K562 (cell line): ENCODE measurements at regions not wholly inside any gene's neighbourhood (a gene's known extent, or its start where the extent isn't known, plus 50 kb on each side); places are given as distances from the start of the nearest gene placed in this dataset.

Source experiments
- ATAC-seq: fragments of 200-7000 bp; cut with Tn5 transposase; 3 replicates; pipeline ENCODE4 v1.9.1; 2020; ENCODE audit warnings: moderate library complexity
- BruUV-seq: library from RNA; stranded (reverse); fragments of 400-500 nt; replicated peaks from 2 replicates; lab custom pipeline; 2021; lab: Mats Ljungman, UMichigan
- CTCF ChIA-PET: fragments of 300-600 bp; formaldehyde crosslinking; extraction: SDS; loops from one replicate; lab custom pipeline; 2021; ENCODE audit warnings: low intra/inter-chr PET ratio; lab: Yijun Ruan, JAX
- POLR2A ChIA-PET: fragments of 300-600, 350-650 bp; sonication (Branson Sonifier 250); formaldehyde crosslinking; extraction: SDS; loops from one replicate; lab custom pipeline; 2021; ENCODE audit warnings: antibody characterized with exemption, inconsistent platforms; lab: Yijun Ruan, JAX
- DNase-seq, 4 experiments: peaks; one replicate each; pipeline versions ENCODE4 v3.0.0 to v3.0.0-alpha.2; 2011 to 2018; ENCODE audit warnings: low spot score in 3 of 4, mixed read lengths in 3 of 4; ENCODE audit errors: extremely low read depth in 1 of 4
- FAIRE-seq: peaks from 2 replicates; lab custom pipeline; 2011; peaks lifted over from hg19 to GRCh38; lab: Jason Lieb, UNC
- H2AFZ ChIP-seq: 2 replicates; pipeline ENCODE4 v1.6.0; 2011; ENCODE audit warnings: low read depth, low read length, control low read depth, inconsistent platforms
- H3K27ac ChIP-seq: fragments of 200-600 bp; 3 replicates; pipeline ENCODE4 v1.8.0; 2011; ENCODE audit warnings: low read depth, mild to moderate bottlenecking, control low read depth, inconsistent platforms, low read length, moderate library complexity, mixed read lengths; ENCODE audit errors: extremely low read depth
- H3K27me3 ChIP-seq, 2 experiments: fragments of 300-600 bp in 1 of 2; 2 replicates in 1 of 2; 3 replicates in 1 of 2; pipeline versions ENCODE4 v1.6.0 to v1.8.0; 2011; ENCODE audit warnings: inconsistent platforms in 2 of 2, low read length in 2 of 2, mild to moderate bottlenecking in 1 of 2, mixed read lengths in 1 of 2, moderate library complexity in 1 of 2; ENCODE audit not compliant: control insufficient read depth in 2 of 2, insufficient read depth in 2 of 2
- H3K36me3 ChIP-seq: fragments of 300-600 bp; 3 replicates; pipeline ENCODE4 v1.8.0; 2011; ENCODE audit warnings: mild to moderate bottlenecking, low read length, inconsistent platforms; ENCODE audit not compliant: control insufficient read depth, insufficient read depth
- H3K4me1 ChIP-seq, 2 experiments: fragments of 200-600 bp in 1 of 2; replicated peaks in 1 of 2; 2 replicates in 1 of 2; 3 replicates in 1 of 2; pipeline versions ENCODE4 v1.5.1 to v1.8.0; 2011; ENCODE audit warnings: inconsistent platforms in 2 of 2, low read length in 2 of 2, mild to moderate bottlenecking in 1 of 2, mixed read lengths in 1 of 2, moderate library complexity in 1 of 2; ENCODE audit not compliant: control insufficient read depth in 2 of 2, insufficient read depth in 2 of 2
- H3K4me2 ChIP-seq: 2 replicates; pipeline ENCODE4 v1.6.1; 2011; ENCODE audit warnings: low read length, control low read depth, inconsistent platforms, mixed read lengths; ENCODE audit not compliant: insufficient read depth
- H3K4me3 ChIP-seq: fragments of 200-600 bp; sonication (generic), shearing (Covaris generic); 2 replicates; pipeline ENCODE4 v1.5.1; 2016; ENCODE audit warnings: control low read depth, inconsistent platforms
- H3K79me2 ChIP-seq: fragments of 200-600 bp; 3 replicates; pipeline ENCODE4 v1.8.0; 2011; ENCODE audit warnings: low read length, inconsistent platforms; ENCODE audit not compliant: control insufficient read depth, insufficient read depth
- H3K9ac ChIP-seq, 2 experiments: 2 replicates each; pipeline versions ENCODE4 v1.6.0 to v1.6.1; 2011; ENCODE audit warnings: low read depth in 2 of 2, low read length in 2 of 2, control low read depth in 1 of 2, inconsistent platforms in 1 of 2, mild to moderate bottlenecking in 1 of 2, mixed read lengths in 1 of 2; ENCODE audit not compliant: insufficient read depth in 1 of 2
- H3K9me1 ChIP-seq: one replicate; pipeline ENCODE4 v1.6.0; 2011; ENCODE audit warnings: inconsistent platforms, mild to moderate bottlenecking, low read length, moderate library complexity; ENCODE audit not compliant: control insufficient read depth, insufficient read depth
- H3K9me3 ChIP-seq: replicated peaks from 2 replicates; pipeline ENCODE4 v1.5.1; 2011; ENCODE audit warnings: low read depth, low read length, inconsistent platforms; ENCODE audit not compliant: control insufficient read depth, insufficient read depth
- H4K20me1 ChIP-seq: replicated peaks from 2 replicates; pipeline ENCODE4 v1.6.1; 2011; ENCODE audit warnings: low read length, inconsistent platforms, mixed read lengths; ENCODE audit not compliant: control insufficient read depth, insufficient read depth
- CHAMP1 ChIP-seq: fragments of 450-650 bp; IDR thresholded peaks from 2 replicates; pipeline ENCODE4 v1.6.1; 2016; ENCODE audit warnings: mild to moderate bottlenecking
- CTCF ChIP-seq, 3 experiments: IDR thresholded peaks in 2 of 3; conservative IDR thresholded peaks in 1 of 3; 2 replicates each; pipeline ENCODE4 v1.5.1; 2011 to 2012; ENCODE audit warnings: low read length in 3 of 3, mild to moderate bottlenecking in 3 of 3, control low read depth in 2 of 3, improper control_type of control experiment in 1 of 3, inconsistent platforms in 1 of 3, low read depth in 1 of 3, mixed read lengths in 1 of 3, moderate library complexity in 1 of 3; ENCODE audit not compliant: insufficient read depth in 2 of 3
- FOXK2 ChIP-seq, 2 experiments: fragments of 450-650 bp; IDR thresholded peaks in 1 of 2; conservative IDR thresholded peaks in 1 of 2; 2 replicates each; pipeline ENCODE4 v1.6.1; 2016; ENCODE audit warnings: low read depth in 2 of 2, mild to moderate bottlenecking in 1 of 2
- POLR2B ChIP-seq: fragments of 450-650 bp; IDR thresholded peaks from 2 replicates; pipeline ENCODE4 v1.6.1; 2018; ENCODE audit warnings: low read depth; ENCODE audit not compliant: partially characterized antibody
- SETDB1 ChIP-seq: IDR thresholded peaks from one replicate; pipeline ENCODE4 v1.6.1; 2012; ENCODE audit warnings: low read length, control low read depth, inconsistent platforms
- SMARCA5 ChIP-seq: fragments of 450-650 bp; IDR thresholded peaks from 2 replicates; pipeline ENCODE4 v1.6.1; 2016
- ZKSCAN1 ChIP-seq: fragments of 150-350 bp; IDR thresholded peaks from 2 replicates; pipeline ENCODE4 v1.6.1; 2016; ENCODE audit warnings: low read depth, low read length
- WGBS: fragments of 100-300 bp; shearing (Covaris generic); methylation state at CpG from one replicate; pipeline ENCODE4 v1.1.6; 2016; ENCODE audit warnings: low coverage, mixed read lengths; ENCODE audit not compliant: insufficient coverage; ENCODE audit errors: missing lambda C conversion rate; 5-methylcytosine and 5-hydroxymethylcytosine counted together
- in situ Hi-C: fragments of 300-500 bp; cut with MboI; formaldehyde crosslinking; loops from 4 replicates; pipeline ENCODE4 v1.15.0; 2018; ENCODE audit warnings: inconsistent platforms, mixed read lengths
- intact Hi-C: fragments of 100-400 bp; cut with micrococcal nuclease; formaldehyde crosslinking; loops from 2 replicates; pipeline ENCODE4 v1.14.2; 2022
- TF ChIP-seq, protein P1 (sequence below), 2 experiments: fragments of 200-800 bp in 1 of 2; sonication (Bioruptor generic) in 1 of 2; sonication (generic) in 1 of 2; formaldehyde crosslinking in 1 of 2; IDR thresholded peaks in 1 of 2; conservative IDR thresholded peaks in 1 of 2; 2 replicates each; pipeline versions ENCODE4 v1.5.0 to v1.6.1; 2016 to 2020; ENCODE audit warnings: missing compliant biosample characterization in 1 of 2, missing genetic modification characterization in 1 of 2, missing genetic modification reagents in 1 of 2
- TF ChIP-seq, protein P2 (sequence below): fragments of 250-450 bp; sonication (Bioruptor Pico); IDR thresholded peaks from 2 replicates; pipeline ENCODE4 v1.5.0; 2022; ENCODE audit warnings: mild to moderate bottlenecking

GRCh38 chr7:43014406-43014805, 82.2 kb downstream of the MRPL32 start:
- Histone ChIP-seq H4K20me1 (no peaks in the 10 kb centered on the region), H3K4me1 (no peaks in the 10 kb centered on the region; a peak in 1 of 5 replicates), H3K9ac (no peak overlapping the region), H3K4me2 (no peak overlapping the region), H3K79me2 (no peaks in the 10 kb centered on the region), H3K9me3 (no peaks in the 10 kb centered on the region), H3K4me3 (no peak overlapping the region), H3K27me3 (no peaks in the 10 kb centered on the region), H3K9me1 (no peaks in the 10 kb centered on the region), H3K36me3 (no peaks in the 10 kb centered on the region), H3K27ac (no peak overlapping the region), H2AFZ (no peak overlapping the region)
- in situ Hi-C loops: no loop called here
- no peak for FAIRE-seq
- DNase-seq: no peak
- CTCF ChIA-PET: no interaction called here
- ATAC-seq: no peak
- no TSS peak for BruUV-seq
- WGBS: 76% methylated on average over 4 of the region's 4 CpGs
- TF ChIP-seq FOXK2 (conservative IDR thresholded peaks at IDR 0.05 in 1 of 2, IDR thresholded peaks at IDR 0.05 in 1 of 2; ENCODE audit: low read depth in 2 of 2): no peak
- TF ChIP-seq, protein P1, sequence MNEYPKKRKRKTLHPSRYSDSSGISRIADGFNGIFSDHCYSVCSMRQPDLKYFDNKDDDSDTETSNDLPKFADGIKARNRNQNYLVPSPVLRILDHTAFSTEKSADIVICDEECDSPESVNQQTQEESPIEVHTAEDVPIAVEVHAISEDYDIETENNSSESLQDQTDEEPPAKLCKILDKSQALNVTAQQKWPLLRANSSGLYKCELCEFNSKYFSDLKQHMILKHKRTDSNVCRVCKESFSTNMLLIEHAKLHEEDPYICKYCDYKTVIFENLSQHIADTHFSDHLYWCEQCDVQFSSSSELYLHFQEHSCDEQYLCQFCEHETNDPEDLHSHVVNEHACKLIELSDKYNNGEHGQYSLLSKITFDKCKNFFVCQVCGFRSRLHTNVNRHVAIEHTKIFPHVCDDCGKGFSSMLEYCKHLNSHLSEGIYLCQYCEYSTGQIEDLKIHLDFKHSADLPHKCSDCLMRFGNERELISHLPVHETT (CRISPR knock-in tag; conservative IDR thresholded peaks at IDR 0.05 in 1 of 2, IDR thresholded peaks at IDR 0.05 in 1 of 2): no peak
- no peak for TF ChIP-seq SETDB1
- TF ChIP-seq, protein P2, sequence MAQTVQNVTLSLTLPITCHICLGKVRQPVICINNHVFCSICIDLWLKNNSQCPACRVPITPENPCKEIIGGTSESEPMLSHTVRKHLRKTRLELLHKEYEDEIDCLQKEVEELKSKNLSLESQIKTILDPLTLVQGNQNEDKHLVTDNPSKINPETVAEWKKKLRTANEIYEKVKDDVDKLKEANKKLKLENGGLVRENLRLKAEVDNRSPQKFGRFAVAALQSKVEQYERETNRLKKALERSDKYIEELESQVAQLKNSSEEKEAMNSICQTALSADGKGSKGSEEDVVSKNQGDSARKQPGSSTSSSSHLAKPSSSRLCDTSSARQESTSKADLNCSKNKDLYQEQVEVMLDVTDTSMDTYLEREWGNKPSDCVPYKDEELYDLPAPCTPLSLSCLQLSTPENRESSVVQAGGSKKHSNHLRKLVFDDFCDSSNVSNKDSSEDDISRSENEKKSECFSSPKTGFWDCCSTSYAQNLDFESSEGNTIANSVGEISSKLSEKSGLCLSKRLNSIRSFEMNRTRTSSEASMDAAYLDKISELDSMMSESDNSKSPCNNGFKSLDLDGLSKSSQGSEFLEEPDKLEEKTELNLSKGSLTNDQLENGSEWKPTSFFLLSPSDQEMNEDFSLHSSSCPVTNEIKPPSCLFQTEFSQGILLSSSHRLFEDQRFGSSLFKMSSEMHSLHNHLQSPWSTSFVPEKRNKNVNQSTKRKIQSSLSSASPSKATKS (CRISPR knock-in tag): no peak
- TF ChIP-seq CTCF (IDR thresholded peaks at IDR 0.05 in 2 of 3, conservative IDR thresholded peaks at IDR 0.05 in 1 of 3; ENCODE audit: insufficient read depth in 2 of 3, low read depth in 1 of 3, low read length in 3 of 3): no peak
- TF ChIP-seq SMARCA5: no peak
- TF ChIP-seq ZKSCAN1: no peak
- no peak for TF ChIP-seq POLR2B
- TF ChIP-seq CHAMP1: no peak
- POLR2A ChIA-PET: interaction anchor here (0.5 kb wide), 1 partner anchor 28 kb away, joined by 3 read pairs; no protein-coding TSS in a partner anchor
- intact Hi-C loops: no loop called here
